ENCODE measurements at regions not wholly inside any gene's neighbourhood (a gene's known extent, or its start where the extent isn't known, plus 50 kb on each side); places are given as distances from the start of the nearest gene placed in this dataset.

DNA sequence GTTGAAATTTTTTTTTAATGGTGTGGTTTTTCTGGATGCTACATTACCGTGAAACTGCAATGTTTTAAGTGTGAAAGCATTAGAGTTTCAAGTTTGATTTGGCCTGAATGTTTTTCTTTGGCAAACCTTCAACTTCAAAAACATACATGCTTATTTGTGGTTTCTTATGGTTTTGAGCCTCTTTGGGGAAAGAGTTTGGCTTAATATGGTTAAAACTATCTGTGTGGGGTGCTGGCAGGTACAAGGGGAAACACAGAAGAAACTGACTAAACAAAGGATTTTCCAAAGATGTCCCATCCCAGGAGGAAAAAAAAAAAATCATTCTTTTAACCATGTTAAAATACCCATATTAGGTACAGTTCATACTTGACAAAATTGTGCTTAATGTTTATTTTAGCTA is 121.1 kb downstream of the HGF start:
- DNase-seq (ENCODE audit: low spot score) = no peak

GRCh38 chr7:81645435-81645834 is 124.4 kb downstream of the HGF start:
- DNase-seq (ENCODE audit: low spot score) = no peak

- no peak for DNase-seq (ENCODE audit: low spot score)
Measured at GRCh38 chr7:81641873-81642272, 128.0 kb downstream of the HGF start.

DNA sequence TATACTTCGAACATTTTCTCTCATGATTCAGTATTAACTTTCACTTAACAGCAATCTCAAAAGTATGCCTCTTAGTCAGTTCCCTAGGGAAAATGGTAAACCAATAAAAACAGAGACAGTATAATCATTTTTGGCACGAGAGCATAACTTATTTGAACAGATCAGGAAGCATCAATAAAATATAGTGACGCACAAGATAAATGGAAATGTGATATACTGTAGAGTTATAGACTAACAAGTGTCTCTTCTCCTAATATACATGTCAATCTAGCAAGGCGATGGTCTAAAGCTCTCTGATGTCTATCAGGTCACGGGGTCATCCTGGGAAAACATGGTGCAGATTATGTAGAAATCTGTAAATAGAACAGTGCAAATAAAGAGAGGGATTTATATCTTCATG is 131.6 kb downstream of the HGF start:
- no peak for DNase-seq (ENCODE audit: low spot score)

DNA sequence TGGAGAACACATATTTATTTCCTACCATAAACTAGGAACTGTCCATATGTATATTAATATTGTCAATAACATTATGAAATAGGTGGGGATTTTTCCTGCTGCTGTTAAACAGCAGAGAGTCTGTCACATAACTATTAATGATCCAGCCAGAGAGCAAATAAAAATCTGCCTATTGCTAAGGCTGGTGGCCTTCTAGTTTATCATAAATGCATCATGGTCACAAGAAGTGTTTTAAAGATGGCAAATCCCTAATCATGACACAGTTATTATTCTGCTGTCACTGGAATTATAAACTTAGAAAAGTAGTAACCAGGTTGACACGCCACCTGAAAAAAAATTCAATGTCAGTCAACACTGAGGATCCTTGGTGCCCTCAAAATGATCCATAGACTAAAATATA is 132.3 kb downstream of the HGF start:
- no peak for DNase-seq (ENCODE audit: low spot score)

DNA sequence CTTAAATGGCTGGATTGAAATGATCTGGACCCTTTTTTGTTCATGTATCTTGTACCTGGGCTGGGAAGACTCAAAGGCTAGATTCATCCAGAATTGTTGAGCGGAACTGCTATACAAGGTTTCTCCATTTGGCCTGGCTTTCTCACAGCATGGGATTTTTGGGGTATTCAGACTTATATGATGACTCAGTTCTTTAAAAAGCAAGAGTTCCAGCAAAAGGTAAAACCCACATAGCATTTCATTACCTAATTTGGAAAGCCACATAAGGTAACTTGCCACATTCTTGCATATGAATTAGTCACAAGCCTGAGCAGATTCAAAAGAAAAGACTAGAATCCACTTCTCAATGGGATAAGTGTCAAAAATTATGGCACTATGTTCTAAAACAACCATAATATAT is 137.4 kb downstream of the HGF start:
- DNase-seq (ENCODE audit: low spot score) = no peak

DNA sequence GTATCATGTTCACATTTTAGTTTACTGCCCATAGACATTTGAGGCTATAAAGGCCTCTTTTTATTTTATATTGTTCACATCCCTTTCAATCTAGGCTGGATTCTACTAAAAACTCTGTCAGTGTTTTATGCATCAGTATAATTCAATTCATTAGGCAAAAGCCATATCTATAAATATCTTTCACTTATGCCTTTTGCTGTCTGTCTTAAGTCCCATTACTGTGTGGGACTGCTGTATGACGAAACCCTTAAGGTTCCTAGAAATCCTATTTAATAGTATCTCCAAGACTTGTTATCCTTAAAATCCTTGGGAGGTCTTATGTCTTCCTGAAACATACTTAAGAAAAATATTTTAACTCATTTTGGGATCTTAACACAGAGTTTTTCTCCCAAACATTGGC is 139.2 kb downstream of the HGF start:
- no peak for DNase-seq (ENCODE audit: low spot score)

- DNase-seq (ENCODE audit: low spot score) = no peak
Measured at GRCh38 chr7:81629702-81630101, 140.1 kb downstream of the HGF start.

- no peak for DNase-seq (ENCODE audit: low spot score)
Measured at GRCh38 chr7:81628951-81629350, 140.9 kb downstream of the HGF start.

DNA sequence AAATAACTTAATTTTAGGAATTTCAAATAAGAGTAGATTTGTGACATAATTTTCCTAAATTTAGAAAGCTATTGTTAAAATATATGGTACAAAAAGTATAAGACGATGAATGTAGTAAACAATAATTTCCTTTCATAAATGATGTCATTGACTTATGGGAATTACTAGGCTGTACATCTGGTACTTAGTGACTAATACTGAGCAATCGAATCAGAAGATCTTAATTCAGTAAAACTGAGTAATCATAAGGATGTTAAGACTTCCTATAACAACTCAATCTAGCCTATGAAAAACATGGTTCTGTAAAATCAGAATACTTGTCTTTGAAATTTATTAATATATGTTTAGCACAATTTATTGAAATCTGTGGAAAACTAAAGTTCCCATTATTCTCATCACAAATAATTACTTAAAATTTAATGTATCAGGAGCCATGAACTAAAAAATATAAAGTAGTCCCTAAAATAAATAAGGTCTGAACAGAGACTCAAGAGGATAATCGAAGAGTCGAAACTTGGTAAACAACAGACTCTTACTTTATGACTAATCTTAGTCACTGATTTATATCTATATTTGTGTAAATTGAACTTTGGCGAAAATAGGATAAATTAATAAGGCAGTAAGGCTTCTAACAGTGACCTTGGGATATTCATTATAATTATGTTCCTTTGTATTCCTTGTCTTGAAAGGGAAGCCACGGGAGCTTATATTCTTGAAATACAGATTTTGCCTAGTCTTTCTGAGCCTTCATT is 142.1 kb downstream of the HGF start:
- DNase-seq (ENCODE audit: low spot score) = no peak

- no peak for DNase-seq (ENCODE audit: low spot score)
Measured at GRCh38 chr7:81626008-81626407, 143.8 kb downstream of the HGF start.

GRCh38 chr7:81624650-81625631 is 144.9 kb downstream of the HGF start:
- DNase-seq (ENCODE audit: low spot score) = no peak

- DNase-seq (ENCODE audit: low spot score) = no peak
Measured at GRCh38 chr7:81624021-81624592, 145.7 kb downstream of the HGF start.

DNA sequence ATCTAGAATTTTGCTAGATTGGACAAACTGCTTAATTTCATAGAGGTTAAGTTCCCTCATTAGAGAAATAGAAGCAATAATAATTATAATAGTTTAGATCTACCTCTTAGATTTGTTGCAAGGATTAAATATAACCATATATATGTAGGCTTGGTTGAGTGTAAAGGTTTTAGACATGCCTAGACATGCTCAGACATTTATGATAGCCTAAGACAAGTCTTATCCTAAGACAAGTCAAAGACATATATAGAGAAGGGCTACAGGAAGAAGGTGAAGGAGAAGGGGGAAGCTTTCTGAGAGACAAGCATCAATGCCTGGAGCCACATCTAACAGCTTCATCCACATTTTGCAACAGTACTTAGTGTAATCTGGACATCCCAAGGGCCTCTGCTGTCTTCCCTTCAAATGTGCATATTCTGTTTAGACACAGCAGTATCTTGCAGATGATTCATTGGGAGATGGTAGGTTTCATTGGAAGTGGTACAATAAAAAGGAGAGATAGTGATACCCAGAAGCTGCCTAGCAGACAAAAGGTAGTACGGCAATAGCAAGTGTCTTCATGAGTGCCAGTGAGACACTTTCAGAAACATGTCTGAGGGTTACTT is 146.5 kb downstream of the HGF start:
- no peak for DNase-seq (ENCODE audit: low spot score)

DNA sequence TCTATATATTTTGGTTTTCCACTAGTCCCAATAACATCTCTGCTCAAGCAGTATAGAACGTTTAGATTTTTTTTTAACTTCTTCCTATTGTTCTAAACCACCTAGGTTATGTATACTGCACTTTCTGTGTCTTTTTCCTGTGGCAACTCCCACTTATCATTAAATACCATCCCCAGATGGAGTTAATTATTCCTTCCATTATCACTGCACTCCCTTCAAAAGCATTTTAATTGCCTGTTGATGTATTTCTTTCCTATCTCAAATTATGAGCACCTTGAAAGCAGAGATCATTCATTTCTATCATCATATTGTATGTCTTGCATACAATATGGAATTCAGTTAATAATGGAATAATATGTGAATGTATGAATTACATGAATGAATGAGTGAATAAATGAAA is 148.0 kb downstream of the HGF start:
- no peak for DNase-seq (ENCODE audit: low spot score)

DNA sequence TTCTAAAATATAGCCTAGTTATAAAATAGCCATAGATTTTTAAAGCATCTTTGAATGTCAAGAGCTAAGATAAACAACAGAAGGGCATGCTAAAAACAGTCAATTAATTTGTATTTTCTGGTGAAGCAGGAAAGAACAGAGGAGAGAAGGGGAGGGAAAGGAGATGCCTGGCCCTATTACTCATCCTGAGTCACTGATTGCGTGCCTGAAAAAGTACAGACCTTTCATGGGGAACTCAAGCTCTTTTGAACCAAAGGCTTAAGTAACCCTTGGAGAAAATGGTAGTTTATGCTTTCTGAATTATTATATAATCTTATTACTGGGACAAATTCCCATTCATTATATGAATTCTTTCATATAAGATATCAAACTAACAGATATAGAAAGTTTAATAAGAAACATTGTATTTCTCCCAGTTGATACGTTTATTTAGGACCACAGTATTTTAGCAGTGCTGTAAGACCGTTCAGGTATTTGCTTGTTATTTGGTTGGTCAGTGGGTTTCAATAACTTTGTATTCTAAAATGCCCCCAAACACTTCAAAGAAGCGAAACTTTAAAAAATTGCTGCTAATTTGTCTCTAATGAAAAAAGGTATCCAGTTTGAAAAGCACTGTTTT is 151.3 kb downstream of the HGF start:
- DNase-seq (ENCODE audit: low spot score) = no peak

- DNase-seq (ENCODE audit: low spot score) = no peak
Measured at GRCh38 chr7:81616951-81617350, 152.9 kb downstream of the HGF start.

DNA sequence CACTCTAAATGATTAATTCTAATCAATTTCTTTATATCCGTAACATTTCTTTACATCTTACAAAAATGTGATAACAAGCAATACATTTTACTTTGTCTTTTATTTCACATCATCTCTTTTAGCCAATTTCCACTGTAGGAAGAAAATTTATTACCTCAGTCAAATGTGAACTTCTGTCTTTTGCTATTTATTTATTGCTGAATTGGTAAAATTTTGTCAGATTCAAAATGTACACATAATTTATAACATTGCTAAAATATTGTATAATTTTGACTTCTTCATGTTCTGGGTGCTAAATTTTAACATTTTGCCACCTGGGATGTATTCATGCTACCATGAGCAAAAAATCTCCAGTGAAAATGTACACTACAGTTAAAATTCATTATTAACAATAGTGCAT is 158.0 kb downstream of the HGF start:
- DNase-seq (ENCODE audit: low spot score) = no peak

- DNase-seq (ENCODE audit: low spot score) = no peak
Measured at GRCh38 chr7:81611040-81611439, 158.8 kb downstream of the HGF start.

- DNase-seq (ENCODE audit: low spot score) = no peak
Measured at GRCh38 chr7:81608748-81609382, 161.0 kb downstream of the HGF start.

DNA sequence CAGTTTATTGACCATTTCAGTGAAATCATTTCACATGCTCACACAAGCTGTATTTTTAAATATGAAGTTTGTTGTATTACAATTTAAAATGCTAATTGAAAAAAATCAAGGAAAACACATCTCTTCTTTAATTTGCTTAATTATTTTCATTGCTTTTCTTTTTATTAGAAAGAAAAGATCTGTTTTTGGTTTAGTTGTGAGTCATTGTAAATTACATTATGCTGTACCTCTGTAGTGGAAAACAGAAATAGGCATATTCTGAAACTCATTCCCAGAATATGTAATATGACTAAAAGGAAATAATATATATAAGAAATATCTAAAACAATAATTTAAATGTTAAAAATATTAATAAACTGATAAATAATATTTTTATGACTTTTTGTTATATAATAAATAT is 161.9 kb downstream of the HGF start:
- DNase-seq (ENCODE audit: low spot score) = no peak
